Neuronal stem cell (in vitro differentiated cells): ENCODE measurements at regions not wholly inside any gene's neighbourhood (a gene's known extent, or its start where the extent isn't known, plus 50 kb on each side); places are given as distances from the start of the nearest gene placed in this dataset. TPM values are rescaled to one million over a fixed set of nuclear protein-coding genes. Genes with fewer than 3 reads are reported as not detected.

Experiments
- small RNA-seq: library from polyadenylated mRNA; stranded (forward); fragments of <200 nt; extraction: miRNeasy Mini kit (QIAGEN cat#:217004); gene quantifications from one replicate; pipeline ENCODE3, GENCODE V24; 2013; ENCODE audit not compliant: insufficient read depth

Small RNA genes in the stretch of these regions (small RNA-seq; reads per million reads assigned to genes)
- not detected for gene MIR1267
- 1.6 reads per million for gene SNORD31B
